GM18907 (cell line): ENCODE measurements at regions not wholly inside any gene's neighbourhood (a gene's known extent, or its start where the extent isn't known, plus 50 kb on each side); places are given as distances from the start of the nearest gene placed in this dataset.
A peak's percentile ranks its signal among the peaks of the same experiment; 100 is the strongest.
"Not testable (repeated sequence)": the region's sequence is repeated elsewhere in the genome, so short reads cannot be mapped to it uniquely, and the experiment has no call there.

ENCODE experiments used
- ATAC-seq: cut with Tn5 transposase; IDR thresholded peaks from one replicate; pipeline ENCODE4 v1.9.1; 2021; ENCODE audit warnings: mild to moderate bottlenecking, moderate library complexity; ENCODE audit not compliant: unreplicated experiment

DNA sequence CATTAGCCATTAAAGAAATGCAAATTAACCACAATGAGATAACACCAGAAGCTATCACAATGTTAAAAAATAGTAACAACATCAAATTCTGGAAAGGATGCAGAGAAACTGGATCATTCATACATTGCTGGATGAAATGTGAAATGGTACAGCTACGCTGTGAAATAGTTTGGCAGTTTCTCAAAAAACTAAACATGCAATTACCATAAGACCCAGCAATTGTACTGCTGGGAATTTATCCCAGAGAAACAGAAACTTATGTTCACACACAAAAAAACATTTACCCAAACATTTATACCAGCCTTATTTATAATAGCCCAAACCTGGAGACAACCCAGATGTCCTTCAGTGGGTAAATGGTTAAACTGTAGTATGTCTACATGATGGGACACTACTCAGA, 592.9 kb downstream of the ZNF608 start:
- ATAC-seq, result no peak

GRCh38 chr5:124148574-124148973, 597.9 kb downstream of the ZNF608 start:
- no peak for ATAC-seq

GRCh38 chr5:124140060-124140459, 606.4 kb downstream of the ZNF608 start:
- no peak for ATAC-seq

GRCh38 chr5:124139477-124139876, 607.0 kb downstream of the ZNF608 start:
- ATAC-seq, result no peak

GRCh38 chr5:124136609-124137008, 609.8 kb downstream of the ZNF608 start:
- no peak for ATAC-seq

DNA sequence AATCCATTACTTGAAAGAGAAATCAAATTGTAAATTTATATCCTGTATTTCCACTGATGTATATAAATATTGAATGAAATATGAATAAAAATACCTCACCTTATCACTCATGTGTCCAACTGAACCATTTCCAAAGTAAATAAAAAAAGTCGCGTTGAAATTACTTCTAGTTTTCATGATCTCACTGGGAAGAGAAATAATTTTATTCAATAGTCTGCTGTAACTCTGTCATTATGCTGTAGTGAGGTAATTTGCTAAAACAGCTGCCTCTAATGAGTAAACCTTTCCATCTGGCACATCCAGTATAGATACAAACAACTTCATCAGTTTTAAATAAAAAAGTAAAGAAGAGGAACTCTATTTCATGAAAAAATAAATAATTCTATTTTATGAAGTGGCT, 611.5 kb downstream of the ZNF608 start:
- no peak for ATAC-seq

GRCh38 chr5:124133406-124133805, 613.0 kb downstream of the ZNF608 start:
- no peak for ATAC-seq

- ATAC-seq, result no peak
Measured at GRCh38 chr5:124132843-124133242, 613.6 kb downstream of the ZNF608 start.

- ATAC-seq, result no peak
Measured at GRCh38 chr5:124131466-124131865, 615.0 kb downstream of the ZNF608 start.

GRCh38 chr5:124130816-124131215, 615.6 kb downstream of the ZNF608 start:
- ATAC-seq, result no peak

DNA sequence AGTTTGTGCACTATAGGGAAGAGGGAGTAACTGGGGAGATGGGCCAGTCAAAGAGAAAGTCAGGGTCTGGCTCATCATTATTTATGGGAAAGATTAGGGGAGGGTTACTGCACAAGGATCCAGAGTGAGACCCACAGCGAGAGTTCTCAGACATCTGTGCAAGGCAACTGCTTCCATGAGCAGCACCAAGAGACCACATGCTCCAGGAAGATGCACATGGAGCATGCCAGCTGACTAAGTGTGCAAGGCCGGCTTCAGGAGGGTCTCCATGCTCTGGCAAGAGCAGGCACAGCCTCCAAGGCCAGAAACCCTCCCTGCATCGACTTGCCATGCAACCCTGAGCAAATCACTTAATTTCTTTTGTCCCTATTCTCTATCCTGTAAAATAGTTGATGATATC, 616.9 kb downstream of the CSNK1G3 start:
- no peak for ATAC-seq

- ATAC-seq, result peak; percentile 92
Measured at GRCh38 chr5:124126504-124127217, 614.7 kb downstream of the CSNK1G3 start.

DNA sequence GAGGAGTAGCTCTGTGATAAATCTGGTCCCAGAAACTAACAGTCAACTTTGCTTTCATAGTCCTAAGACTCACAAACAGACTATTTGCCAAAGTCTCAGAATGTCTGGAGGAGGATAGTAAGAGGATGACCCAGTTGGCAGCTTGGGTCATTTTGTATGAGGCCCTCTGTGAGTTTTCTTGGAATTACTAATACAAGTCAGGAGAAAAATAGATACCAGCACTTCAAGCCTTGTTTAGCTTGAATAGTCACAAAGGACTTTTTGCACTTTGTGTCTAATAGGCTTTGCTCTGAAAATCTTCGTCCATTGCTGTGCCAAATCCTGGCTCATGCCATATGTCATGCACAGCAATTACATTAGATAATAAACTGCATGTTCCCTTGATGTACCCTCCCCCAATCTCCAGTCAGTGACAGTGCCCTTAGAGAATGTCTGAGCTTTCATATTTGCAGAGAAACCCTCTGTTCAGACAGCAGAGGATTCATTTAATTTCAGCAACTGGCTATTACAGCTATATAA, 612.8 kb downstream of the CSNK1G3 start:
- ATAC-seq, result no peak

- ATAC-seq, result no peak
Measured at GRCh38 chr5:124121198-124121597, 609.2 kb downstream of the CSNK1G3 start.

GRCh38 chr5:124114911-124115310, 602.9 kb downstream of the CSNK1G3 start:
- ATAC-seq, result no peak

DNA sequence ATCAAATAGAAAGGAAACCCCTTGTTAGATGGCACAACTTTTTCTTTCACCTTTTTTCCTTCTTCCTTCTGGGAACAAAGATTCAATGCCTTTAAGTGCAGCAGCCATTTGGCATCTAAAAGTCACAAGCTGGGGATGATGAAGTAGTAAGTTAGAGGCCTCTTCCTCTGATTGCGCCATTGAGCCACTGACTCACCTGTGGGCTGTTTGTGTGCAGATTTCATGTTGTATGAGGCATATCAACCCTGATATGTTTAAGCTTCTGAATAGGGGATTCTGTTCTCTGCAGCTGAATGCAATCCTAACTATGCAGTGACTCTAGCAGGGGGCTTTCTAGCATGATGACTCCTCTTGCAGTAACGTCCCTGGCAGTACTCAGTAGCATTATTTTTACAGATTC, 599.9 kb downstream of the CSNK1G3 start:
- no peak for ATAC-seq

GRCh38 chr5:124110942-124111341, 599.0 kb downstream of the CSNK1G3 start:
- ATAC-seq, result no peak

DNA sequence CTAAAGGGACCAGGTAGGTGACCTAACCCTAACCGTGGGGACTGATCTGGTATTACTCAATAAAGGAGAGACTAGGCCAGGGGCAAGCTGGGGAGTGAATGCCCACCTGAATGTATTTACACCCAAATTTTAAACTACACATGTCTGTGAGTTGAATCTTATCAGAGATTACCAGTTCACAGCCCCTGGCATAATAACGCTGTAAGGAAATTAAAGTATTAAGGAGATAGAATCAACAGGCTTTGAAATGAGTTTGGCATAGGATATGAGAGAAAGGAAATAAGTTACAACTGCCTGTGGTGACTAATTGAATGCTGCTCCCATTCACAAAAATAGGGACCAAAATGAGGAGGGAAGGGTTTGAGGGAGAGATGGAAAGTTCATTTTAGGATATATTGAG, 593.3 kb downstream of the CSNK1G3 start:
- ATAC-seq, result no peak

GRCh38 chr5:124104821-124105220, 592.8 kb downstream of the CSNK1G3 start:
- ATAC-seq, result no peak

DNA sequence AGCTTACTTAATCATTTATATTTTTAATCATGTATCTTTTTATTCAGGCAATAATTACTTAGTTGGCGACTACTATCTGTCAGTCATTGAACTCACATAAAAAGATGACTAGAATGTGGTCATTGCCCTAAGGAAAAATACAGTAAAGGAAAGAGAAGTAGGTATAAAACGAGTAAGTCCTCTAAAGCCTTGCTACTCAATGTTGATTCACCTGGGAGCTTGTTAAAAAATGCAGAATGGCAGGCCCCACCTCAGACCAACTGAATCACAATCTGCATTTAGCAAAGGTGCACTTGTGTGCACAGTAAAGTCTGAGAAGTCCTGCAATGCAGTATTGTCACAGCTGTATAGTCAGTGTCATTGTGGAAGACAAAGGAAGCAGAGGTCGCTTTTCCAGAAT, 592.4 kb downstream of the CSNK1G3 start:
- ATAC-seq, result no peak

DNA sequence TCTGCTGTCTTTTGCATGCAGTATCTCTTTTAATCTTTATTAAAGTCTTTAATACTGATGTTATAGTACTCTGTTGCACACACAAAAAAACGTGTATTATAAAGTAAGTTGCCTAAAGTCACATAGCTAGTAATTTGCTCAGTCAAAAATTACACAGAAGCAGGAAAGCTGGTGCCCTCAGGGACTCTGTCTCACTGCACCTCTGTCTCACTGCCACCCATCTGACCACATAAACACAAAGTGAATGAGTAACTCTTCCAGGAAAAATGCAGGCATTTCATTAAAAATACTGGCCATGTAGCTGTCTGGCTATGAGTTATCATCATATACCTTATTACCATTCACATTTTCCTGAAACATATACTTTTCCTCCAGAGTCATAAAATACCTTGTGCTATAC, 591.7 kb downstream of the CSNK1G3 start:
- no peak for ATAC-seq

- ATAC-seq, result not testable (repeated sequence)
Measured at GRCh38 chr5:124103056-124103455, 591.1 kb downstream of the CSNK1G3 start.

GRCh38 chr5:124102486-124102885, 590.5 kb downstream of the CSNK1G3 start:
- ATAC-seq, result no peak
